GM12872 (cell line): ENCODE measurements at regions not wholly inside any gene's neighbourhood (a gene's known extent, or its start where the extent isn't known, plus 50 kb on each side); places are given as distances from the start of the nearest gene placed in this dataset.
A peak's percentile ranks its signal among the peaks of the same experiment; 100 is the strongest.

ENCODE experiments used
- CTCF ChIP-seq: IDR thresholded peaks from 3 replicates; pipeline ENCODE4 v1.5.1; 2011; ENCODE audit warnings: low read depth, mild to moderate bottlenecking, low read length, moderate library complexity; ENCODE audit not compliant: insufficient read depth

GRCh38 chrX:63508668-63509067, 157.5 kb upstream of the SPIN4 start:
- no peak for TF ChIP-seq CTCF

- 0 out of 3 replicates have a peak, but pooled peaks have one; percentile 15 for TF ChIP-seq CTCF
Observed at GRCh38 chrX:63506320-63506719, 155.2 kb upstream of the SPIN4 start.

- TF ChIP-seq CTCF = no peak
Observed at GRCh38 chrX:63503541-63503940, 152.4 kb upstream of the SPIN4 start.

GRCh38 chrX:63488546-63489373, 137.6 kb upstream of the SPIN4 start:
- no peak for TF ChIP-seq CTCF

DNA sequence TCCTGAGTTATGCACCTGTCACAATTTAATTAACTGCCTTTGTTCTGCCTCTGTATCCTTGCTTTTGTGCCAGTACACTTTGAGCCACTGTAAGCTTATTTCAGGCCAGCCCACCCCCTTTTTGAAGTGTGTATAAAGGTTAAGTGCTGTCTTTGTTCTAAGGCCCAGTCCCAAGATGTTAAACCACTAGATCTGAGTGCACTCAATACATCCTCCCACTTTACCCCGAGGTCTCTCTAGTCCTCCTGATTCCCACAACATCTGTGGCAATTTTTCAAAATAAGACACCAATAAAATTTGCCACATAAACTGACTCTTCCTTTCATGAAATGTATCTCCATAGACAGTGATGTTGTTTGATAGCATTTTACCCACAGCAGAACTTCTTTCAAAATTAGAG, 124.1 kb upstream of the SPIN4 start:
- TF ChIP-seq CTCF = no peak

DNA sequence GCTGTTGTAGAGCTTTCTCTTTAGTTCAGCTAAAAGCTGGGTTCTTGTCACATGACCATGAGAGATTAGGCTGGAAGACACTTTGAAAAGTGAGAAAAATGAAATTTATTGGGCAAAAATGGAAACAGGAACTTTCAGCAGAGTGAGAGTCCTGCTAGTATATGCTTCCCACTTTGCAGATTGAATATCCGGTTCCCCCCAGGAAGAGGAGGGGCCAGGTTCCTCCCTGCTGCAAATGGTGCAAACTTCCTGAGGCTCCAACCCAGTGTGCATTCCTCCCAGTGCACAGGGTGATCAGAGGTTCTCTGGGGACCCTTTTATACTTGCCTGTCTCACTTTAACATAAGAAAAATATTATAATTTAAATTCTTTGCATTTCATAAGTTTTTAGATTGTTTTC, 119.9 kb upstream of the SPIN4 start:
- TF ChIP-seq CTCF = no peak

DNA sequence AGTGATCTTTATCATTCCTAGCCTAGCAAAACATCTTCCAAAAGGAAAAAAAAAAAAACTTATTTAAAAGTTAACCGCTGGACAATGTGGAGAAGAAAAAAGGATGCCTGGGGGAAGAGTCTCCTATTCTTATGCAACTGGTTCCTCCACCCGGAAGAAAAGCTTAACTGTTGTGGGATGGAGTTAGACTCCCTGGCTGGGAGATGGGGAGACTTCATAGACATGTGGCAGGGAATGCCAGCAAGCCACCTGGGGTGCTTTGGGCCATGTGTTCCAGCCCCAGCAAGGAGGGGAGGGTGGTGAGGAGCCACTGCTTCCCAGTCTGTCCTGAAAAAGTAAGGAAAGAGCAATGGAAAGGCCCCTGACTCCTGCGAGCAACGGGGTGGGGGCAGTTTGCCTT, 119.4 kb upstream of the SPIN4 start:
- TF ChIP-seq CTCF = no peak
